ENCODE measurements at regions not wholly inside any gene's neighbourhood (a gene's known extent, or its start where the extent isn't known, plus 50 kb on each side); places are given as distances from the start of the nearest gene placed in this dataset.

GRCh38 chr11:81331611-81332235, 1401.9 kb downstream of the FAM181B start:
- Histone ChIP-seq H3K23ac (ENCODE audit: low read depth, low read length) (no peak overlapping the region), H3K79me1 (ENCODE audit: low read depth in 1 of 2, low read length in 2 of 2) (no peaks in the 10 kb centered on the region), H3K4ac (ENCODE audit: low read depth, low read length) (no peak overlapping the region), H3K4me2 (ENCODE audit: low read depth, low read length) (no peak overlapping the region), H3K36me3 (ENCODE audit: control insufficient read depth, insufficient read depth, low read length) (no peaks in the 10 kb centered on the region), H3K27ac (ENCODE audit: insufficient read depth, low read length) (no peak overlapping the region), H2AK5ac (ENCODE audit: low read depth, low read length) (no peak overlapping the region), H3K4me1 (ENCODE audit: control insufficient read depth, insufficient read depth, low read length) (no peaks in the 10 kb centered on the region), H3K9me1 (ENCODE audit: insufficient read depth, low read length) (no peaks in the 10 kb centered on the region), H2AK9ac (replicated peaks; ENCODE audit: low read depth, low read length, poor library complexity) (no peak overlapping the region), H3K18ac (ENCODE audit: low read depth, low read length) (no peak overlapping the region), H3K4me3 (ENCODE audit: insufficient read depth, low read depth, low read length) (no peak overlapping the region), H4K20me1 (ENCODE audit: insufficient read depth, low read length) (no peaks in the 10 kb centered on the region), H3K56ac (ENCODE audit: extremely low read depth, insufficient read depth, low read length) (no peak overlapping the region), H4K5ac (ENCODE audit: low read depth, low read length) (no peak overlapping the region), H4K91ac (ENCODE audit: insufficient read depth, low read depth, low read length) (no peak overlapping the region), H2BK5ac (ENCODE audit: low read depth, low read length, poor library complexity, severe bottlenecking) (no peak overlapping the region), H2BK15ac (ENCODE audit: low read depth, low read length) (no peak overlapping the region), H2BK20ac (ENCODE audit: low read depth, low read length) (no peak overlapping the region), H2BK120ac (ENCODE audit: low read depth, low read length) (no peak overlapping the region), H3K27me3 (ENCODE audit: control insufficient read depth, insufficient read depth, low read length) (no peaks in the 10 kb centered on the region), H3K9me3 (ENCODE audit: control insufficient read depth, insufficient read depth, low read length) (no peaks in the 10 kb centered on the region), H4K8ac (ENCODE audit: low read depth in 2 of 2, low read length in 2 of 2) (no peak overlapping the region), H3K9ac (ENCODE audit: low read depth, low read length) (no peak overlapping the region), H3K14ac (replicated peaks; ENCODE audit: low read depth, low read length) (no peak overlapping the region), H2AFZ (replicated peaks; ENCODE audit: low read length, poor library complexity) (no peak overlapping the region)
- CTCF ChIA-PET, result no interaction called here
- no CpG with 5 or more reads among the region's 9 CpGs for WGBS, 2 experiments (ENCODE audit: extremely low coverage in 2 of 2, insufficient read length in 1 of 2)
- no TSS peak for BruUV-seq (replicated peaks)
- no peak for TF ChIP-seq FOS (IDR thresholded peaks at IDR 0.05; ENCODE audit: low read depth, low read length)
- TF ChIP-seq RCOR1 (IDR thresholded peaks at IDR 0.05; ENCODE audit: insufficient replicate concordance, low read length), result no peak
- no peak for TF ChIP-seq MAFK (IDR thresholded peaks at IDR 0.05; ENCODE audit: low read depth, low read length)
- no peak for TF ChIP-seq RFX5 (IDR thresholded peaks at IDR 0.05; ENCODE audit: low read depth, low read length)
- TF ChIP-seq CHD1 (IDR thresholded peaks at IDR 0.05; ENCODE audit: low read depth, low read length), result no peak
- TF ChIP-seq MAZ (IDR thresholded peaks at IDR 0.05; ENCODE audit: borderline replicate concordance, low read depth, low read length), result no peak
- TF ChIP-seq ELK1 (IDR thresholded peaks at IDR 0.05; ENCODE audit: borderline replicate concordance, low read depth, low read length), result no peak
- dilution Hi-C loops (cut with HindIII; ENCODE audit: low sequenced_read_pairs, unreplicated experiment) (no loop called here), in situ Hi-C loops (cut with MboI; ENCODE audit: low sequenced_read_pairs) (no loop called here), intact Hi-C loops (cut with micrococcal nuclease) (no loop called here)
- no peak for ATAC-seq (ENCODE audit: low read depth)
- DNase-seq, result no peak
- POLR2A ChIA-PET (ENCODE audit: unreplicated experiment), result no interaction called here
